K562 (cell line): ENCODE measurements at regions not wholly inside any gene's neighbourhood (a gene's known extent, or its start where the extent isn't known, plus 50 kb on each side); places are given as distances from the start of the nearest gene placed in this dataset.

Experiments used
- ATAC-seq: fragments of 200-7000 bp; cut with Tn5 transposase; 3 replicates; pipeline ENCODE4 v1.9.1; 2020; ENCODE audit warnings: moderate library complexity
- BruUV-seq: library from RNA; stranded (reverse); fragments of 400-500 nt; replicated peaks from 2 replicates; lab custom pipeline; 2021; lab: Mats Ljungman, UMichigan
- CTCF ChIA-PET: fragments of 300-600 bp; formaldehyde crosslinking; extraction: SDS; loops from one replicate; lab custom pipeline; 2021; ENCODE audit warnings: low intra/inter-chr PET ratio; lab: Yijun Ruan, JAX
- POLR2A ChIA-PET: fragments of 300-600, 350-650 bp; sonication (Branson Sonifier 250); formaldehyde crosslinking; extraction: SDS; loops from one replicate; lab custom pipeline; 2021; ENCODE audit warnings: antibody characterized with exemption, inconsistent platforms; lab: Yijun Ruan, JAX
- DNase-seq, 4 experiments: peaks; one replicate each; pipeline versions ENCODE4 v3.0.0 to v3.0.0-alpha.2; 2011 to 2018; ENCODE audit warnings: low spot score in 3 of 4, mixed read lengths in 3 of 4; ENCODE audit errors: extremely low read depth in 1 of 4
- FAIRE-seq: peaks from 2 replicates; lab custom pipeline; 2011; peaks lifted over from hg19 to GRCh38; lab: Jason Lieb, UNC
- H2AFZ ChIP-seq: 2 replicates; pipeline ENCODE4 v1.6.0; 2011; ENCODE audit warnings: low read depth, low read length, control low read depth, inconsistent platforms
- H3K27ac ChIP-seq: fragments of 200-600 bp; 3 replicates; pipeline ENCODE4 v1.8.0; 2011; ENCODE audit warnings: low read depth, mild to moderate bottlenecking, control low read depth, inconsistent platforms, low read length, moderate library complexity, mixed read lengths; ENCODE audit errors: extremely low read depth
- H3K27me3 ChIP-seq, 2 experiments: fragments of 300-600 bp in 1 of 2; 2 replicates in 1 of 2; 3 replicates in 1 of 2; pipeline versions ENCODE4 v1.6.0 to v1.8.0; 2011; ENCODE audit warnings: inconsistent platforms in 2 of 2, low read length in 2 of 2, mild to moderate bottlenecking in 1 of 2, mixed read lengths in 1 of 2, moderate library complexity in 1 of 2; ENCODE audit not compliant: control insufficient read depth in 2 of 2, insufficient read depth in 2 of 2
- H3K36me3 ChIP-seq: fragments of 300-600 bp; 3 replicates; pipeline ENCODE4 v1.8.0; 2011; ENCODE audit warnings: mild to moderate bottlenecking, low read length, inconsistent platforms; ENCODE audit not compliant: control insufficient read depth, insufficient read depth
- H3K4me1 ChIP-seq, 2 experiments: fragments of 200-600 bp in 1 of 2; replicated peaks in 1 of 2; 2 replicates in 1 of 2; 3 replicates in 1 of 2; pipeline versions ENCODE4 v1.5.1 to v1.8.0; 2011; ENCODE audit warnings: inconsistent platforms in 2 of 2, low read length in 2 of 2, mild to moderate bottlenecking in 1 of 2, mixed read lengths in 1 of 2, moderate library complexity in 1 of 2; ENCODE audit not compliant: control insufficient read depth in 2 of 2, insufficient read depth in 2 of 2
- H3K4me2 ChIP-seq: 2 replicates; pipeline ENCODE4 v1.6.1; 2011; ENCODE audit warnings: low read length, control low read depth, inconsistent platforms, mixed read lengths; ENCODE audit not compliant: insufficient read depth
- H3K4me3 ChIP-seq: fragments of 200-600 bp; sonication (generic), shearing (Covaris generic); 2 replicates; pipeline ENCODE4 v1.5.1; 2016; ENCODE audit warnings: control low read depth, inconsistent platforms
- H3K79me2 ChIP-seq: fragments of 200-600 bp; 3 replicates; pipeline ENCODE4 v1.8.0; 2011; ENCODE audit warnings: low read length, inconsistent platforms; ENCODE audit not compliant: control insufficient read depth, insufficient read depth
- H3K9ac ChIP-seq, 2 experiments: 2 replicates each; pipeline versions ENCODE4 v1.6.0 to v1.6.1; 2011; ENCODE audit warnings: low read depth in 2 of 2, low read length in 2 of 2, control low read depth in 1 of 2, inconsistent platforms in 1 of 2, mild to moderate bottlenecking in 1 of 2, mixed read lengths in 1 of 2; ENCODE audit not compliant: insufficient read depth in 1 of 2
- H3K9me1 ChIP-seq: one replicate; pipeline ENCODE4 v1.6.0; 2011; ENCODE audit warnings: inconsistent platforms, mild to moderate bottlenecking, low read length, moderate library complexity; ENCODE audit not compliant: control insufficient read depth, insufficient read depth
- H3K9me3 ChIP-seq: replicated peaks from 2 replicates; pipeline ENCODE4 v1.5.1; 2011; ENCODE audit warnings: low read depth, low read length, inconsistent platforms; ENCODE audit not compliant: control insufficient read depth, insufficient read depth
- H4K20me1 ChIP-seq: replicated peaks from 2 replicates; pipeline ENCODE4 v1.6.1; 2011; ENCODE audit warnings: low read length, inconsistent platforms, mixed read lengths; ENCODE audit not compliant: control insufficient read depth, insufficient read depth
- BRD9 ChIP-seq: fragments of 450-650 bp; IDR thresholded peaks from 2 replicates; pipeline ENCODE4 v1.6.1; 2018; ENCODE audit warnings: low read depth; ENCODE audit not compliant: partially characterized antibody
- DIDO1 ChIP-seq: fragments of 450-650 bp; IDR thresholded peaks from 2 replicates; pipeline ENCODE4 v1.6.1; 2016; ENCODE audit warnings: low read depth, missing biosample characterization, missing genetic modification characterization
- FOXA3 ChIP-seq, 2 experiments: fragments of 450-650 bp in 1 of 2; sonication (generic) in 1 of 2; formaldehyde crosslinking; IDR thresholded peaks in 1 of 2; conservative IDR thresholded peaks in 1 of 2; 2 replicates each; pipeline versions ENCODE4 v1.4.0 to v1.8.0; 2020 to 2022; ENCODE audit warnings: mild to moderate bottlenecking in 2 of 2, missing genetic modification reagents in 1 of 2
- HNRNPK ChIP-seq: fragments of 200-400 bp; formaldehyde crosslinking; IDR thresholded peaks from one replicate; pipeline ENCODE4 v1.6.1; 2018; ENCODE audit warnings: mild to moderate bottlenecking, low read depth, low read length; ENCODE audit not compliant: poor library complexity, severe bottlenecking
- MAFK ChIP-seq: IDR thresholded peaks from 2 replicates; pipeline ENCODE4 v1.6.1; 2011; ENCODE audit warnings: low read length, improper control_type of control experiment
- MYC ChIP-seq, 2 experiments: fragments of 250-450 bp in 1 of 2; sonication (Bioruptor Pico) in 1 of 2; IDR thresholded peaks; 2 replicates each; pipeline versions ENCODE4 v1.5.1 to v1.6.1; 2012 to 2021; ENCODE audit warnings: low read depth in 2 of 2, borderline replicate concordance in 1 of 2, improper control_type of control experiment in 1 of 2, low read length in 1 of 2, mild to moderate bottlenecking in 1 of 2, moderate library complexity in 1 of 2
- NEUROD1 ChIP-seq: fragments of 150-350 bp; IDR thresholded peaks from 2 replicates; pipeline ENCODE4 v1.6.1; 2014; ENCODE audit warnings: borderline replicate concordance, low read length, low read depth; ENCODE audit not compliant: partially characterized antibody
- NFE2L1 ChIP-seq: fragments of 450-650 bp; IDR thresholded peaks from 2 replicates; pipeline ENCODE4 v1.6.1; 2016; ENCODE audit warnings: missing genetic modification characterization, low read depth, mild to moderate bottlenecking, missing compliant biosample characterization, moderate library complexity, borderline replicate concordance
- RBFOX2 ChIP-seq: fragments of 200-400 bp; formaldehyde crosslinking; IDR thresholded peaks from 2 replicates; pipeline ENCODE4 v1.6.1; 2017; ENCODE audit warnings: low read depth, mild to moderate bottlenecking, low read length, moderate library complexity
- RUNX1 ChIP-seq: sonication (generic); IDR thresholded peaks from 2 replicates; pipeline ENCODE4 v1.6.1; 2016; ENCODE audit warnings: antibody characterized with exemption, low read depth
- SUPT5H ChIP-seq: fragments of 450-650 bp; IDR thresholded peaks from 2 replicates; pipeline ENCODE4 v1.6.1; 2016
- TCFL5 ChIP-seq: fragments of 250-450 bp; sonication (Bioruptor Pico); conservative IDR thresholded peaks from 2 replicates; pipeline ENCODE4 v1.6.1; 2021; ENCODE audit warnings: mild to moderate bottlenecking, moderate library complexity, matching md5 sums
- THAP12 ChIP-seq: fragments of 250-450 bp; sonication (Bioruptor Pico); IDR thresholded peaks from 2 replicates; pipeline ENCODE4 v1.9.0; 2021; ENCODE audit warnings: mild to moderate bottlenecking, inconsistent platforms
- ZBTB1 ChIP-seq: sonication (generic); formaldehyde crosslinking; IDR thresholded peaks from 2 replicates; pipeline ENCODE4 v1.8.1; 2023; ENCODE audit warnings: missing genetic modification reagents, low read depth, mild to moderate bottlenecking, borderline replicate concordance
- ZNF644 ChIP-seq: fragments of 200-800 bp; sonication (Bioruptor generic); IDR thresholded peaks from 2 replicates; pipeline ENCODE4 v1.6.1; 2016; ENCODE audit warnings: low read depth, missing genetic modification characterization, missing compliant biosample characterization
- WGBS: fragments of 100-300 bp; shearing (Covaris generic); methylation state at CpG from one replicate; pipeline ENCODE4 v1.1.6; 2016; ENCODE audit warnings: low coverage, mixed read lengths; ENCODE audit not compliant: insufficient coverage; ENCODE audit errors: missing lambda C conversion rate; 5-methylcytosine and 5-hydroxymethylcytosine counted together
- in situ Hi-C: fragments of 300-500 bp; cut with MboI; formaldehyde crosslinking; loops from 4 replicates; pipeline ENCODE4 v1.15.0; 2018; ENCODE audit warnings: inconsistent platforms, mixed read lengths
- intact Hi-C: fragments of 100-400 bp; cut with micrococcal nuclease; formaldehyde crosslinking; loops from 2 replicates; pipeline ENCODE4 v1.14.2; 2022
- TF ChIP-seq, protein P1 (sequence below): fragments of 200-400 bp; formaldehyde crosslinking; IDR thresholded peaks from 2 replicates; pipeline ENCODE4 v1.6.1; 2017; ENCODE audit warnings: mild to moderate bottlenecking, low read depth, low read length, moderate library complexity
- TF ChIP-seq, protein P2 (sequence below), 2 experiments: IDR thresholded peaks; 2 replicates each; pipeline ENCODE4 v1.6.1; 2011; ENCODE audit warnings: borderline replicate concordance in 1 of 2, control low read depth in 1 of 2, low read depth in 1 of 2, low read length in 1 of 2, mild to moderate bottlenecking in 1 of 2, mixed read lengths in 1 of 2, moderate library complexity in 1 of 2; ENCODE audit not compliant: insufficient read depth in 1 of 2, insufficient read length in 1 of 2, poor library complexity in 1 of 2, severe bottlenecking in 1 of 2; ENCODE audit errors: extremely low read depth in 1 of 2

DNA sequence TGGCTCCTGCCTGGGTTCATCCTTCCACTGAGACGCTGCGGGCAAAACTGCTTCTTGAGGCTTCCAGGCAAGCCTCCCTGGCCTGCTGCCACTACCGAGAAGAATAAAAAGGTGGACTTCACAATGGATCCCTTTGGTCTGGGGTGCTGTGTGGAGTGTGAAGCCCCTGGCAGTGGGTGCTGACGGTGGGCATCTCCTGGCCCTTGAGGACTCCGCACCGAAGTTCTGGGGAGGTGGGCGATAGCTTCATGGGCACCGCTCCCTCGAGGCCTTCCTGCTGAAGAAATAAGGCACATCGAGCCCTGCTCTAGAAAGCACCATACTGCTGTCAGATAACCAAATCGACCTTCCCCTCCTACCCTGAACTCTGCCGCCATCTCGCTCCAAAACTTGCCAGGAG is 106.6 kb upstream of the CTBP2 start:
- BruUV-seq = no TSS peak
- Histone ChIP-seq H3K9ac (no peak overlapping the region), H3K79me2 (no peaks in the 10 kb centered on the region), H2AFZ (no peak overlapping the region), H4K20me1 (no peaks in the 10 kb centered on the region), H3K36me3 (no peaks in the 10 kb centered on the region), H3K27me3 (peaks cover 4 to 51% of the 10 kb centered on the region in 2 experiments; a peak in 4 of 5 replicates), H3K4me3 (no peak overlapping the region), H3K4me1 (no peaks in the 10 kb centered on the region; a peak in 1 of 5 replicates), H3K9me3 (no peaks in the 10 kb centered on the region), H3K9me1 (no peaks in the 10 kb centered on the region), H3K4me2 (no peak overlapping the region), H3K27ac (no peak overlapping the region)
- DNase-seq = no peak
- intact Hi-C loops = no loop called here
- 0% methylated on average over 12 of the region's 13 CpGs for WGBS
- FAIRE-seq = no peak
- ChIA-PET CTCF (no interaction called here), POLR2A (interaction anchor here (1.0 kb wide), 1 partner anchor 464 kb away, joined by 3 read pairs; no protein-coding TSS in a partner anchor)
- ATAC-seq = no peak
- in situ Hi-C loops = no loop called here
- TF ChIP-seq THAP12 (CRISPR knock-in tag) (no peak), ZBTB1 (CRISPR knock-in tag) (no peak), FOXA3 (CRISPR knock-in tag; conservative IDR thresholded peaks at IDR 0.05 in 1 of 2, IDR thresholded peaks at IDR 0.05 in 1 of 2) (no peak), TCFL5 (CRISPR knock-in tag) (no peak), RBFOX2 (no peak), SUPT5H (no peak), HNRNPK (no peak), NEUROD1 (no peak), MAFK (no peak), ZNF644 (tag) (no peak), RUNX1 (no peak), MYC (IDR thresholded peaks at IDR 0.05; ENCODE audit: low read depth, low read length) (no peak), MYC (CRISPR knock-in tag; IDR thresholded peaks at IDR 0.05; ENCODE audit: borderline replicate concordance, low read depth) (no peak), BRD9 (no peak), NFE2L1 (tag) (no peak), DIDO1 (tag) (no peak)
- TF ChIP-seq, protein P1, sequence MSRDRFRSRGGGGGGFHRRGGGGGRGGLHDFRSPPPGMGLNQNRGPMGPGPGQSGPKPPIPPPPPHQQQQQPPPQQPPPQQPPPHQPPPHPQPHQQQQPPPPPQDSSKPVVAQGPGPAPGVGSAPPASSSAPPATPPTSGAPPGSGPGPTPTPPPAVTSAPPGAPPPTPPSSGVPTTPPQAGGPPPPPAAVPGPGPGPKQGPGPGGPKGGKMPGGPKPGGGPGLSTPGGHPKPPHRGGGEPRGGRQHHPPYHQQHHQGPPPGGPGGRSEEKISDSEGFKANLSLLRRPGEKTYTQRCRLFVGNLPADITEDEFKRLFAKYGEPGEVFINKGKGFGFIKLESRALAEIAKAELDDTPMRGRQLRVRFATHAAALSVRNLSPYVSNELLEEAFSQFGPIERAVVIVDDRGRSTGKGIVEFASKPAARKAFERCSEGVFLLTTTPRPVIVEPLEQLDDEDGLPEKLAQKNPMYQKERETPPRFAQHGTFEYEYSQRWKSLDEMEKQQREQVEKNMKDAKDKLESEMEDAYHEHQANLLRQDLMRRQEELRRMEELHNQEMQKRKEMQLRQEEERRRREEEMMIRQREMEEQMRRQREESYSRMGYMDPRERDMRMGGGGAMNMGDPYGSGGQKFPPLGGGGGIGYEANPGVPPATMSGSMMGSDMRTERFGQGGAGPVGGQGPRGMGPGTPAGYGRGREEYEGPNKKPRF = no peak
- TF ChIP-seq, protein P2, sequence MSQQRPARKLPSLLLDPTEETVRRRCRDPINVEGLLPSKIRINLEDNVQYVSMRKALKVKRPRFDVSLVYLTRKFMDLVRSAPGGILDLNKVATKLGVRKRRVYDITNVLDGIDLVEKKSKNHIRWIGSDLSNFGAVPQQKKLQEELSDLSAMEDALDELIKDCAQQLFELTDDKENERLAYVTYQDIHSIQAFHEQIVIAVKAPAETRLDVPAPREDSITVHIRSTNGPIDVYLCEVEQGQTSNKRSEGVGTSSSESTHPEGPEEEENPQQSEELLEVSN (IDR thresholded peaks at IDR 0.05; ENCODE audit: borderline replicate concordance in 1 of 2, extremely low read depth in 1 of 2, insufficient read depth in 1 of 2, insufficient read length in 1 of 2, low read depth in 1 of 2, low read length in 1 of 2, poor library complexity in 1 of 2, severe bottlenecking in 1 of 2) = no peak
